ENCODE measurements at regions not wholly inside any gene's neighbourhood (a gene's known extent, or its start where the extent isn't known, plus 50 kb on each side); places are given as distances from the start of the nearest gene placed in this dataset.

GRCh38 chr3:13194285-13195209 is 121.3 kb upstream of the IQSEC1 start:
- no peak overlapping the region for H3K9ac ChIP-seq (ENCODE audit: low read depth, low read length)
- no peaks in the 10 kb centered on the region for H3K4me1 ChIP-seq (ENCODE audit: control insufficient read depth, insufficient read depth, low read length)

GRCh38 chr3:13193320-13194284 is 120.4 kb upstream of the IQSEC1 start:
- Histone ChIP-seq H3K27me3 (ENCODE audit: control insufficient read depth, insufficient read depth, low read length) (no peaks in the 10 kb centered on the region), H3K36me3 (ENCODE audit: control insufficient read depth, insufficient read depth, low read length) (no peaks in the 10 kb centered on the region), H3K4me3 (ENCODE audit: low read depth, low read length) (no peak overlapping the region), H3K9me3 (ENCODE audit: control insufficient read depth, insufficient read depth, low read length) (no peaks in the 10 kb centered on the region), H3K4me1 (ENCODE audit: control insufficient read depth, insufficient read depth, low read length) (no peaks in the 10 kb centered on the region), H3K9ac (ENCODE audit: low read depth, low read length) (no peak overlapping the region)

More at GRCh38 chr3:13194285-13195209, 121.3 kb upstream of the IQSEC1 start:
- Histone ChIP-seq H3K36me3 (ENCODE audit: control insufficient read depth, insufficient read depth, low read length) (no peaks in the 10 kb centered on the region), H3K9me3 (ENCODE audit: control insufficient read depth, insufficient read depth, low read length) (no peaks in the 10 kb centered on the region), H3K27me3 (ENCODE audit: control insufficient read depth, insufficient read depth, low read length) (no peaks in the 10 kb centered on the region), H3K4me3 (ENCODE audit: low read depth, low read length) (no peak overlapping the region)

- no peaks in the 10 kb centered on the region for H3K27me3 ChIP-seq (ENCODE audit: control insufficient read depth, insufficient read depth, low read length)
- no peak overlapping the region for H3K9ac ChIP-seq (ENCODE audit: low read depth, low read length)
- H3K4me1 ChIP-seq (ENCODE audit: control insufficient read depth, insufficient read depth, low read length) = no peaks in the 10 kb centered on the region
- H3K36me3 ChIP-seq (ENCODE audit: control insufficient read depth, insufficient read depth, low read length) = no peaks in the 10 kb centered on the region
- H3K9me3 ChIP-seq (ENCODE audit: control insufficient read depth, insufficient read depth, low read length) = no peaks in the 10 kb centered on the region
- H3K4me3 ChIP-seq (ENCODE audit: low read depth, low read length) = no peak overlapping the region
These were observed 119.4 kb upstream of the IQSEC1 start for GRCh38 chr3:13192471-13193213.

- Histone ChIP-seq H3K4me3 (ENCODE audit: low read depth, low read length) (no peak overlapping the region), H3K9ac (ENCODE audit: low read depth, low read length) (no peak overlapping the region), H3K9me3 (ENCODE audit: control insufficient read depth, insufficient read depth, low read length) (no peaks in the 10 kb centered on the region), H3K27me3 (ENCODE audit: control insufficient read depth, insufficient read depth, low read length) (no peaks in the 10 kb centered on the region), H3K4me1 (ENCODE audit: control insufficient read depth, insufficient read depth, low read length) (no peaks in the 10 kb centered on the region), H3K36me3 (ENCODE audit: control insufficient read depth, insufficient read depth, low read length) (no peaks in the 10 kb centered on the region)
These were observed 117.8 kb upstream of the IQSEC1 start for GRCh38 chr3:13191016-13191415.

GRCh38 chr3:13190378-13190765 is 117.1 kb upstream of the IQSEC1 start:
- Histone ChIP-seq H3K36me3 (ENCODE audit: control insufficient read depth, insufficient read depth, low read length) (no peaks in the 10 kb centered on the region), H3K9me3 (ENCODE audit: control insufficient read depth, insufficient read depth, low read length) (no peaks in the 10 kb centered on the region), H3K4me3 (ENCODE audit: low read depth, low read length) (no peak overlapping the region), H3K27me3 (ENCODE audit: control insufficient read depth, insufficient read depth, low read length) (no peaks in the 10 kb centered on the region), H3K9ac (ENCODE audit: low read depth, low read length) (no peak overlapping the region), H3K4me1 (ENCODE audit: control insufficient read depth, insufficient read depth, low read length) (no peaks in the 10 kb centered on the region)

GRCh38 chr3:13189639-13190377 is 116.6 kb upstream of the IQSEC1 start:
- Histone ChIP-seq H3K36me3 (ENCODE audit: control insufficient read depth, insufficient read depth, low read length) (no peaks in the 10 kb centered on the region), H3K9ac (ENCODE audit: low read depth, low read length) (no peak overlapping the region), H3K9me3 (ENCODE audit: control insufficient read depth, insufficient read depth, low read length) (no peaks in the 10 kb centered on the region), H3K4me1 (ENCODE audit: control insufficient read depth, insufficient read depth, low read length) (no peaks in the 10 kb centered on the region), H3K4me3 (ENCODE audit: low read depth, low read length) (no peak overlapping the region), H3K27me3 (ENCODE audit: control insufficient read depth, insufficient read depth, low read length) (no peaks in the 10 kb centered on the region)

GRCh38 chr3:13188975-13189374 is 115.7 kb upstream of the IQSEC1 start:
- H3K27me3 ChIP-seq (ENCODE audit: control insufficient read depth, insufficient read depth, low read length) = no peaks in the 10 kb centered on the region
- H3K9ac ChIP-seq (ENCODE audit: low read depth, low read length) = no peak overlapping the region
- no peaks in the 10 kb centered on the region for H3K36me3 ChIP-seq (ENCODE audit: control insufficient read depth, insufficient read depth, low read length)
- H3K9me3 ChIP-seq (ENCODE audit: control insufficient read depth, insufficient read depth, low read length) = no peaks in the 10 kb centered on the region
- H3K4me1 ChIP-seq (ENCODE audit: control insufficient read depth, insufficient read depth, low read length) = no peaks in the 10 kb centered on the region
- no peak overlapping the region for H3K4me3 ChIP-seq (ENCODE audit: low read depth, low read length)

- no peaks in the 10 kb centered on the region for H3K4me1 ChIP-seq (ENCODE audit: control insufficient read depth, insufficient read depth, low read length)
- no peak overlapping the region for H3K4me3 ChIP-seq (ENCODE audit: low read depth, low read length)
- H3K9ac ChIP-seq (ENCODE audit: low read depth, low read length) = no peak overlapping the region
- no peaks in the 10 kb centered on the region for H3K36me3 ChIP-seq (ENCODE audit: control insufficient read depth, insufficient read depth, low read length)
- no peaks in the 10 kb centered on the region for H3K27me3 ChIP-seq (ENCODE audit: control insufficient read depth, insufficient read depth, low read length)
- no peaks in the 10 kb centered on the region for H3K9me3 ChIP-seq (ENCODE audit: control insufficient read depth, insufficient read depth, low read length)
These were observed 115.1 kb upstream of the IQSEC1 start for GRCh38 chr3:13188181-13188779.

- H3K9ac ChIP-seq (ENCODE audit: low read depth, low read length) = no peak overlapping the region
- H3K4me1 ChIP-seq (ENCODE audit: control insufficient read depth, insufficient read depth, low read length) = no peaks in the 10 kb centered on the region
- no peaks in the 10 kb centered on the region for H3K36me3 ChIP-seq (ENCODE audit: control insufficient read depth, insufficient read depth, low read length)
- H3K9me3 ChIP-seq (ENCODE audit: control insufficient read depth, insufficient read depth, low read length) = no peaks in the 10 kb centered on the region
- no peak overlapping the region for H3K4me3 ChIP-seq (ENCODE audit: low read depth, low read length)
- H3K27me3 ChIP-seq (ENCODE audit: control insufficient read depth, insufficient read depth, low read length) = no peaks in the 10 kb centered on the region
These were observed 114.4 kb upstream of the IQSEC1 start for GRCh38 chr3:13187593-13187992.

- H3K4me3 ChIP-seq (ENCODE audit: low read depth, low read length) = no peak overlapping the region
These were observed 113.2 kb upstream of the IQSEC1 start for GRCh38 chr3:13186435-13186815.

More at GRCh38 chr3:13186435-13186815, 113.2 kb upstream of the IQSEC1 start:
- Histone ChIP-seq H3K9ac (ENCODE audit: low read depth, low read length) (no peak overlapping the region), H3K27me3 (ENCODE audit: control insufficient read depth, insufficient read depth, low read length) (no peaks in the 10 kb centered on the region), H3K9me3 (ENCODE audit: control insufficient read depth, insufficient read depth, low read length) (no peaks in the 10 kb centered on the region), H3K36me3 (ENCODE audit: control insufficient read depth, insufficient read depth, low read length) (no peaks in the 10 kb centered on the region), H3K4me1 (ENCODE audit: control insufficient read depth, insufficient read depth, low read length) (no peaks in the 10 kb centered on the region)
